SK-N-SH treated with all-trans-retinoic acid at 6 μM for 48 hours (cell line): ENCODE measurements at regions not wholly inside any gene's neighbourhood (a gene's known extent, or its start where the extent isn't known, plus 50 kb on each side); places are given as distances from the start of the nearest gene placed in this dataset.
"Not testable (repeated sequence)": the region's sequence is repeated elsewhere in the genome, so short reads cannot be mapped to it uniquely, and the experiment has no call there.

Experiments
- ATAC-seq: fragments of 200-7000 bp; cut with Tn5 transposase; 3 replicates; pipeline ENCODE4 v1.9.1; 2020; ENCODE audit warnings: mild to moderate bottlenecking, moderate library complexity
- BACH2 ChIP-seq: fragments of 250-450 bp; sonication (Bioruptor Pico); IDR thresholded peaks from 2 replicates; pipeline ENCODE4 v1.9.0; 2021; ENCODE audit warnings: mild to moderate bottlenecking, borderline replicate concordance
- CREB5 ChIP-seq: fragments of 250-450 bp; sonication (Bioruptor Pico); IDR thresholded peaks from 2 replicates; pipeline ENCODE4 v1.5.1; 2020; ENCODE audit warnings: low read depth, mild to moderate bottlenecking, moderate library complexity
- CSDC2 ChIP-seq: fragments of 250-450 bp; sonication (Bioruptor Pico); IDR thresholded peaks from 2 replicates; pipeline ENCODE4 v1.5.0; 2020; ENCODE audit warnings: mild to moderate bottlenecking, moderate library complexity
- ESRRG ChIP-seq: fragments of 250-450 bp; sonication (Bioruptor Pico); IDR thresholded peaks from 2 replicates; pipeline ENCODE4 v1.6.1; 2021; ENCODE audit warnings: mild to moderate bottlenecking
- GLIS3 ChIP-seq: fragments of 250-450 bp; sonication (Bioruptor Pico); IDR thresholded peaks from 2 replicates; pipeline ENCODE4 v1.5.0; 2020; ENCODE audit warnings: mild to moderate bottlenecking, moderate library complexity
- OSR1 ChIP-seq: fragments of 250-450 bp; sonication (Bioruptor Pico); IDR thresholded peaks from 2 replicates; pipeline ENCODE4 v1.8.0; 2022; ENCODE audit warnings: moderate library complexity, mild to moderate bottlenecking, inconsistent platforms
- PATZ1 ChIP-seq: fragments of 250-450 bp; sonication (Bioruptor Pico); IDR thresholded peaks from 2 replicates; pipeline ENCODE4 v1.8.0; 2020; ENCODE audit warnings: mild to moderate bottlenecking, moderate library complexity, borderline replicate concordance
- PPARA ChIP-seq: fragments of 250-450 bp; sonication (Bioruptor Pico); IDR thresholded peaks from 2 replicates; pipeline ENCODE4 v1.5.0; 2020; ENCODE audit warnings: mild to moderate bottlenecking, borderline replicate concordance
- TCF4 ChIP-seq: fragments of 250-450 bp; sonication (Bioruptor Pico); IDR thresholded peaks from 2 replicates; pipeline ENCODE4 v1.8.0; 2021; ENCODE audit warnings: mild to moderate bottlenecking, moderate library complexity, borderline replicate concordance
- TOX ChIP-seq: fragments of 250-450 bp; sonication (Bioruptor Pico); IDR thresholded peaks from 2 replicates; pipeline ENCODE4 v1.8.0; 2021; ENCODE audit warnings: mild to moderate bottlenecking, moderate library complexity, borderline replicate concordance
- TSHZ2 ChIP-seq: fragments of 250-450 bp; sonication (Bioruptor Pico); IDR thresholded peaks from 2 replicates; pipeline ENCODE4 v1.5.0; 2020; ENCODE audit warnings: mild to moderate bottlenecking, moderate library complexity
- ZC3H10 ChIP-seq: fragments of 250-450 bp; sonication (Bioruptor Pico); IDR thresholded peaks from 2 replicates; pipeline ENCODE4 v1.5.1; 2021; ENCODE audit warnings: mild to moderate bottlenecking, moderate library complexity
- ZFP3 ChIP-seq: fragments of 250-450 bp; sonication (Bioruptor Pico); IDR thresholded peaks from 2 replicates; pipeline ENCODE4 v1.5.0; 2020; ENCODE audit warnings: mild to moderate bottlenecking, moderate library complexity
- ZNF565 ChIP-seq: fragments of 450-650 bp; formaldehyde crosslinking; conservative IDR thresholded peaks from 2 replicates; pipeline ENCODE4 v1.5.0; 2020; ENCODE audit warnings: low read depth, mild to moderate bottlenecking, moderate library complexity
- ZNF70 ChIP-seq: fragments of 450-650 bp; formaldehyde crosslinking; IDR thresholded peaks from 2 replicates; pipeline ENCODE4 v1.5.0; 2020; ENCODE audit warnings: mild to moderate bottlenecking, moderate library complexity
- ZNF8 ChIP-seq: fragments of 450-650 bp; formaldehyde crosslinking; IDR thresholded peaks from 2 replicates; pipeline ENCODE4 v1.5.0; 2020; ENCODE audit warnings: mild to moderate bottlenecking, moderate library complexity

- TF ChIP-seq TSHZ2 (CRISPR knock-in tag) = no peak
Observed at GRCh38 chr3:194910414-194910984, 224.8 kb downstream of the FAM43A start (continued).

- ATAC-seq = no peak
- TF ChIP-seq CREB5 (CRISPR knock-in tag) (no peak), ESRRG (CRISPR knock-in tag) (no peak), OSR1 (CRISPR knock-in tag) (no peak), BACH2 (CRISPR knock-in tag) (no peak), ZNF8 (CRISPR knock-in tag) (no peak), ZC3H10 (CRISPR knock-in tag) (no peak), ZNF70 (CRISPR knock-in tag) (no peak), GLIS3 (no peak), TSHZ2 (CRISPR knock-in tag) (no peak), CSDC2 (no peak), ZFP3 (CRISPR knock-in tag) (no peak), PPARA (CRISPR knock-in tag) (no peak)
Observed at GRCh38 chr3:194913316-194913715, 227.6 kb downstream of the FAM43A start.

GRCh38 chr3:194924889-194925288 is 239.2 kb downstream of the FAM43A start:
- ATAC-seq = not testable (repeated sequence)

- no peak for ATAC-seq
Observed at GRCh38 chr3:194925614-194926013, 239.9 kb downstream of the FAM43A start.

More at GRCh38 chr3:194925614-194926013, 239.9 kb downstream of the FAM43A start:
- no peak for TF ChIP-seq OSR1 (CRISPR knock-in tag)
- TF ChIP-seq CSDC2 = no peak
- no peak for TF ChIP-seq PATZ1 (CRISPR knock-in tag)
- no peak for TF ChIP-seq ZNF70 (CRISPR knock-in tag)
- TF ChIP-seq TOX = no peak
- TF ChIP-seq ZFP3 (CRISPR knock-in tag) = no peak
- TF ChIP-seq ESRRG (CRISPR knock-in tag) = no peak
- no peak for TF ChIP-seq TCF4 (CRISPR knock-in tag)
- no peak for TF ChIP-seq ZNF8 (CRISPR knock-in tag)
- TF ChIP-seq ZNF565 (CRISPR knock-in tag) = no peak
- TF ChIP-seq PPARA (CRISPR knock-in tag) = no peak
- TF ChIP-seq BACH2 (CRISPR knock-in tag) = no peak
- TF ChIP-seq GLIS3 = no peak
- no peak for TF ChIP-seq TSHZ2 (CRISPR knock-in tag)
